ENCODE measurements at regions not wholly inside any gene's neighbourhood (a gene's known extent, or its start where the extent isn't known, plus 50 kb on each side); places are given as distances from the start of the nearest gene placed in this dataset.

DNA sequence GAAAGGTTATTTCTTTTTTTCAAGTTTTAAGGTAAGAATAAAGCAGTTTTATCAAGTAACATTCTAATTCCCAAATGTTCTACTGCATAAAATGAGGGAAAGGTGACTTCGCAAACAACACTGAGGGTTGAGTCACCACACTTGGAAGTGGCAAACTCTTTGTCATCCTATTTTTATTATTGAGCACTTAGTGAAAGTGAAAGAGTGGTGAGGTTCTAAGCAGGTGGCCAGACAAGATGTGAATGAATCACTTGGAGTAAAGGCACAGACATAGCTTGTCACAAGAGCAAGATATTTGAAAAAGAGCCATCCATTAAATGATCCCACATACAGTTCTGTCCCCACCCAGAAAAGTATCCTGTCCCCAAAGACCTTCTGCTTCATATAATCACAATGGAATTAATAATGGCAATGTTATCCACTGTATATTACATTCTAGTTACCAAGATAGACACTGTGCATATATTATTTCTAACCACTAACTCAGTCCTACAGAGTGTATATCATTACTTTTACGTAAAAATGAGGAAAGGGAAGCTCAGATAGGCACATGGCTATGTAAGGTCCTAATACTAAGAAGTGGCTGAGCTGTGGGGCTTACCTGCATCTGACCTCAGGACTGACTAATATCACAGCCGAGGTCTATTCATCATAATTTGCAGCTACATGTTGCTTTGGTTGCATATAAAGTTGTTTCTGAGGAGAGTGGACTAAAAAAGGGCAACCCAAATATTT is 730.4 kb upstream of the MEF2C start:
- no peaks in the 10 kb centered on the region for H3K79me2 ChIP-seq (ENCODE audit: control insufficient read depth, insufficient read depth, low read length)
- ChIA-PET POLR2A (no interaction called here), CTCF (no interaction called here)
- BruUV-seq (replicated peaks), result no TSS peak
- H3K4me2 ChIP-seq (ENCODE audit: insufficient read depth, low read length), result no peak overlapping the region
- no peaks in the 10 kb centered on the region for H3K27me3 ChIP-seq (ENCODE audit: control insufficient read depth in 2 of 2, insufficient read depth in 2 of 2, low read length in 2 of 2)
- dilution Hi-C loops (cut with MboI; ENCODE audit: extremely low pct_ligation_motif_present, low sequenced_read_pairs), result no loop called here
- H3K9ac ChIP-seq (replicated peaks; ENCODE audit: extremely low read depth, insufficient read depth, low read length), result no peak overlapping the region
- no peaks in the 10 kb centered on the region for H3K9me1 ChIP-seq (replicated peaks; ENCODE audit: control insufficient read depth, extremely low read depth, insufficient read depth, low read length)
- no peak for FAIRE-seq
- no peaks in the 10 kb centered on the region for H4K20me1 ChIP-seq (replicated peaks; ENCODE audit: control insufficient read depth, extremely low read depth, insufficient read depth, low read length)
- TF ChIP-seq GATA2 (IDR thresholded peaks at IDR 0.05; ENCODE audit: insufficient read depth, insufficient read length, low read depth, low read length) (no peak), FOS (IDR thresholded peaks at IDR 0.05; ENCODE audit: borderline replicate concordance, insufficient read depth, low read length) (no peak), POLR2A (IDR thresholded peaks at IDR 0.05; ENCODE audit: low read depth, low read length) (no peak), MAX (IDR thresholded peaks at IDR 0.05; ENCODE audit: insufficient read depth, insufficient read length) (no peak), POLR2AphosphoS5 (IDR thresholded peaks at IDR 0.05; ENCODE audit: insufficient read depth, low read depth, low read length) (no peak), EZH2 (IDR thresholded peaks at IDR 0.05; ENCODE audit: borderline replicate concordance, low read depth, low read length, severe bottlenecking) (no peak), MYC (IDR thresholded peaks at IDR 0.05; ENCODE audit: low read depth, low read length) (no peak), JUN (IDR thresholded peaks at IDR 0.05; ENCODE audit: borderline replicate concordance, insufficient read depth, insufficient read length, low read depth) (no peak)
- TF ChIP-seq, protein P1, sequence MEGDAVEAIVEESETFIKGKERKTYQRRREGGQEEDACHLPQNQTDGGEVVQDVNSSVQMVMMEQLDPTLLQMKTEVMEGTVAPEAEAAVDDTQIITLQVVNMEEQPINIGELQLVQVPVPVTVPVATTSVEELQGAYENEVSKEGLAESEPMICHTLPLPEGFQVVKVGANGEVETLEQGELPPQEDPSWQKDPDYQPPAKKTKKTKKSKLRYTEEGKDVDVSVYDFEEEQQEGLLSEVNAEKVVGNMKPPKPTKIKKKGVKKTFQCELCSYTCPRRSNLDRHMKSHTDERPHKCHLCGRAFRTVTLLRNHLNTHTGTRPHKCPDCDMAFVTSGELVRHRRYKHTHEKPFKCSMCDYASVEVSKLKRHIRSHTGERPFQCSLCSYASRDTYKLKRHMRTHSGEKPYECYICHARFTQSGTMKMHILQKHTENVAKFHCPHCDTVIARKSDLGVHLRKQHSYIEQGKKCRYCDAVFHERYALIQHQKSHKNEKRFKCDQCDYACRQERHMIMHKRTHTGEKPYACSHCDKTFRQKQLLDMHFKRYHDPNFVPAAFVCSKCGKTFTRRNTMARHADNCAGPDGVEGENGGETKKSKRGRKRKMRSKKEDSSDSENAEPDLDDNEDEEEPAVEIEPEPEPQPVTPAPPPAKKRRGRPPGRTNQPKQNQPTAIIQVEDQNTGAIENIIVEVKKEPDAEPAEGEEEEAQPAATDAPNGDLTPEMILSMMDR (IDR thresholded peaks at IDR 0.05; ENCODE audit: extremely low read depth in 1 of 2, insufficient read depth in 1 of 2, low read depth in 1 of 2, low read length in 2 of 2), result no peak
- no peaks in the 10 kb centered on the region for H3K9me3 ChIP-seq (replicated peaks; ENCODE audit: control insufficient read depth, insufficient read depth, low read length)
- H3K4me3 ChIP-seq (replicated peaks in 1 of 3; ENCODE audit: insufficient read depth in 1 of 3, low read depth in 1 of 3, low read length in 3 of 3), result no peak overlapping the region
- intact Hi-C loops (cut with micrococcal nuclease), result no loop called here
- no peak for DNase-seq (ENCODE audit: low read depth, low spot score)
- H2AFZ ChIP-seq (ENCODE audit: low read depth, low read length), result no peak overlapping the region
- H3K27ac ChIP-seq (ENCODE audit: insufficient read depth, low read depth, low read length), result no peak overlapping the region
- H3K36me3 ChIP-seq (ENCODE audit: control insufficient read depth in 2 of 2, extremely low read depth in 1 of 2, insufficient read depth in 2 of 2, low read length in 2 of 2), result no peaks in the 10 kb centered on the region
- H3K4me1 ChIP-seq (ENCODE audit: control insufficient read depth, extremely low read depth, insufficient read depth, low read length), result no peaks in the 10 kb centered on the region

All from endothelial cell of umbilical vein (primary cell).